ENCODE measurements at regions not wholly inside any gene's neighbourhood (a gene's known extent, or its start where the extent isn't known, plus 50 kb on each side); places are given as distances from the start of the nearest gene placed in this dataset.

DNA sequence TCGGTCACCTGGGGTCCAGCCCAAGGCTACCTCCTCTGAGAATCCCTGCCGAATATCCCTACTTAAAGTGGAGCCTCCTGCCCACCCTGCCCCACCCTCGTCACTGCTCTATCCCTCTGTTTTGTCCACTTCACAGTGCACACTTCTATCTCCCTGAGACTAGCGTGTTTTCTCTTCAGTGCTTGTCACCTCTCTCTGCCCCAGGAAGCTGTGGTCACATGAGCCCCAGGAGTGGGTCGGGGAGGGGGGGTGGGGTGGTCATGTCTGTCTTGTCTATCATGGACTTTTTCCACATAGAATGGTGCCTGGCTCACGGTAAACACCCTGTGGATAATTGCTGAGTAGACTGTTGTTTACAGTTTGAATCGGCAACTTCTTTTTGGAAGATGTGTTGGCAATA is 673.6 kb downstream of the PTPRU start:
- TF ChIP-seq CTCF (IDR thresholded peaks at IDR 0.05) (no peak), POLR2A (IDR thresholded peaks at IDR 0.05) (no peak), EP300 (IDR thresholded peaks at IDR 0.05) (no peak)
